ENCODE measurements at regions not wholly inside any gene's neighbourhood (a gene's known extent, or its start where the extent isn't known, plus 50 kb on each side); places are given as distances from the start of the nearest gene placed in this dataset.

GRCh38 chr10:80771902-80772555, 234.3 kb downstream of the SH2D4B start:
- TF ChIP-seq CTCF (IDR thresholded peaks at IDR 0.05) = no peak

- TF ChIP-seq CTCF (IDR thresholded peaks at IDR 0.05) = no peak
Observed at GRCh38 chr10:80772596-80772995, 234.9 kb downstream of the SH2D4B start.

- no peak for TF ChIP-seq CTCF (IDR thresholded peaks at IDR 0.05)
Observed at GRCh38 chr10:80784695-80785094, 247.0 kb downstream of the SH2D4B start.

GRCh38 chr10:80786322-80786721, 248.6 kb downstream of the SH2D4B start:
- no peak for TF ChIP-seq CTCF (IDR thresholded peaks at IDR 0.05)

- no peak for TF ChIP-seq CTCF (IDR thresholded peaks at IDR 0.05)
Observed at GRCh38 chr10:80787952-80788351, 250.2 kb downstream of the SH2D4B start.

GRCh38 chr10:80794994-80795393, 257.3 kb downstream of the SH2D4B start:
- no peak for TF ChIP-seq CTCF (IDR thresholded peaks at IDR 0.05)

- no peak for TF ChIP-seq CTCF (IDR thresholded peaks at IDR 0.05)
Observed at GRCh38 chr10:80805343-80806020, 267.8 kb downstream of the SH2D4B start.

All from LNCAP (cell line).